ENCODE measurements at regions not wholly inside any gene's neighbourhood (a gene's known extent, or its start where the extent isn't known, plus 50 kb on each side); places are given as distances from the start of the nearest gene placed in this dataset.

- TF ChIP-seq EZH2 (IDR thresholded peaks at IDR 0.05) (no peak), POLR2AphosphoS5 (IDR thresholded peaks at IDR 0.05; ENCODE audit: borderline replicate concordance, low read depth, low read length) (no peak), FOXP2 (optimal IDR thresholded peaks at IDR 0.05; ENCODE audit: control extremely low read depth, extremely low read length, insufficient read depth) (no peak)
These were observed 132.4 kb upstream of the TIAM1 start for GRCh38 chr21:31476263-31477022.

All from SK-N-MC (cell line).